Fibroblast of upper back skin (primary cell): ENCODE measurements at regions not wholly inside any gene's neighbourhood (a gene's known extent, or its start where the extent isn't known, plus 50 kb on each side); places are given as distances from the start of the nearest gene placed in this dataset.
"Not testable (repeated sequence)": the region's sequence is repeated elsewhere in the genome, so short reads cannot be mapped to it uniquely, and the experiment has no call there.

Experiments
- DNase-seq: peaks from one replicate; pipeline ENCODE4 v3.0.0-alpha.2; 2013

GRCh38 chr9:12290166-12290869 lies 402.9 kb upstream of the TYRP1 start:
- DNase-seq: no peak

GRCh38 chr9:12305211-12305610 lies 388.0 kb upstream of the TYRP1 start:
- DNase-seq: no peak

GRCh38 chr9:12314589-12314988 lies 378.6 kb upstream of the TYRP1 start:
- no peak for DNase-seq

GRCh38 chr9:12318732-12319685 lies 374.2 kb upstream of the TYRP1 start:
- no peak for DNase-seq

- no peak for DNase-seq
Observed at GRCh38 chr9:12329623-12329985, 363.6 kb upstream of the TYRP1 start.

- not testable (repeated sequence) for DNase-seq
Observed at GRCh38 chr9:12333966-12334365, 359.2 kb upstream of the TYRP1 start.

GRCh38 chr9:12350775-12351174 lies 342.4 kb upstream of the TYRP1 start:
- no peak for DNase-seq

- DNase-seq: no peak
Observed at GRCh38 chr9:12351293-12352044, 341.7 kb upstream of the TYRP1 start.

GRCh38 chr9:12352045-12352315 lies 341.2 kb upstream of the TYRP1 start:
- no peak for DNase-seq

GRCh38 chr9:12363439-12363838 lies 329.7 kb upstream of the TYRP1 start:
- DNase-seq: no peak

GRCh38 chr9:12368569-12368968 lies 324.6 kb upstream of the TYRP1 start:
- DNase-seq: no peak

- no peak for DNase-seq
Observed at GRCh38 chr9:12391839-12392509, 301.2 kb upstream of the TYRP1 start.

GRCh38 chr9:12394105-12394504 lies 299.1 kb upstream of the TYRP1 start:
- no peak for DNase-seq

- no peak for DNase-seq
Observed at GRCh38 chr9:12403721-12404120, 289.5 kb upstream of the TYRP1 start.

GRCh38 chr9:12413986-12414385 lies 279.2 kb upstream of the TYRP1 start:
- DNase-seq: no peak

GRCh38 chr9:12414514-12414913 lies 278.7 kb upstream of the TYRP1 start:
- no peak for DNase-seq

GRCh38 chr9:12415361-12415760 lies 277.8 kb upstream of the TYRP1 start:
- no peak for DNase-seq

- DNase-seq: no peak
Observed at GRCh38 chr9:12416716-12417115, 276.5 kb upstream of the TYRP1 start.

- no peak for DNase-seq
Observed at GRCh38 chr9:12424243-12424642, 268.9 kb upstream of the TYRP1 start.

GRCh38 chr9:12425878-12426864 lies 267.0 kb upstream of the TYRP1 start:
- peak; percentile 21 for DNase-seq

GRCh38 chr9:12439267-12439666 lies 253.9 kb upstream of the TYRP1 start:
- no peak for DNase-seq

- not testable (repeated sequence) for DNase-seq
Observed at GRCh38 chr9:12441080-12441479, 252.1 kb upstream of the TYRP1 start.
